Heart right ventricle (tissue), 16 donors: ENCODE measurements at regions not wholly inside any gene's neighbourhood (a gene's known extent, or its start where the extent isn't known, plus 50 kb on each side); places are given as distances from the start of the nearest gene placed in this dataset.

Experiments used
- ATAC-seq, 8 donors: fragments of 200-7000 bp; cut with Tn5 transposase; one replicate each; pipeline ENCODE4 v1.9.1; 2020; ENCODE audit warnings: mild to moderate bottlenecking in 8 of 8, moderate library complexity in 8 of 8, moderate number of reproducible peaks in 1 of 8
- DNase-seq, 2 donors: peaks; one replicate each; pipeline ENCODE4 v3.0.0-alpha.2; 2020
- H3K27ac ChIP-seq, 10 donors: fragments of 200-600 bp; sonication (generic) in 2 of 10; one replicate each; pipeline versions ENCODE4 v1.5.0 to v1.8.0; 2020 to 2022; ENCODE audit warnings: mild to moderate bottlenecking in 3 of 10
- H3K27me3 ChIP-seq, 7 donors: fragments of 200-600 bp; one replicate each; pipeline ENCODE4 v1.8.0; 2021 to 2022; ENCODE audit warnings: mild to moderate bottlenecking in 2 of 7
- H3K36me3 ChIP-seq, 9 donors: fragments of 200-600 bp; sonication (generic) in 1 of 9; one replicate each; pipeline versions ENCODE4 v1.5.0 to v1.8.0; 2020 to 2022; ENCODE audit warnings: mild to moderate bottlenecking in 2 of 9
- H3K4me1 ChIP-seq, 9 donors: fragments of 200-600 bp; sonication (generic) in 1 of 9; one replicate each; pipeline versions ENCODE4 v1.5.0 to v1.8.0; 2020 to 2022; ENCODE audit warnings: mild to moderate bottlenecking in 4 of 9
- H3K4me3 ChIP-seq, 10 donors: fragments of 200-600 bp; sonication (generic) in 2 of 10; one replicate each; pipeline versions ENCODE4 v1.5.0 to v1.8.0; 2020 to 2022; ENCODE audit warnings: mild to moderate bottlenecking in 7 of 10, moderate library complexity in 2 of 10
- H3K9me3 ChIP-seq, 11 donors: fragments of 200-600 bp in 10 of 11; sonication (generic) in 2 of 11; one replicate each; pipeline versions ENCODE4 v1.5.0 to v1.8.0; 2013 to 2022; ENCODE audit warnings: mild to moderate bottlenecking in 2 of 11, control low read depth in 1 of 11, moderate library complexity in 1 of 11
- CTCF ChIP-seq, 9 donors: fragments of 200-600 bp; sonication (generic) in 2 of 9; IDR thresholded peaks; one replicate each; pipeline versions ENCODE4 v1.5.0 to v1.8.0; 2021 to 2022; ENCODE audit warnings: antibody characterized with exemption in 9 of 9, mild to moderate bottlenecking in 5 of 9, moderate library complexity in 1 of 9
- WGBS, 2 donors: extraction: QIAGEN DNeasy Blood & Tissue Kit; methylation state at CpG; one replicate each; pipeline ENCODE4 v1.1.7; 2013; ENCODE audit warnings: inconsistent platforms in 1 of 2; 5-methylcytosine and 5-hydroxymethylcytosine counted together
- intact Hi-C, 10 donors: fragments of 100-400 bp; cut with DNase I; formaldehyde crosslinking; loops; one replicate each; pipeline versions ENCODE4 v1.11.1 to v1.14.2; 2022
- donor health status: Arrhythmogenic right ventricular cardiomyopathy.
- donor health status: ischemic (EF 13 %, LVEDD 7.1; RV severe dilation, severe dysfunction).
- donor health status: healthy with polysubstance abuse.
- donor health status: DM: no; HTN: yes; CAD: no.
- donor health status: DM: no; HTN: no; CAD: no.
- donor health status: ischemic (EF 25% LVEDD 6.9; RV normal size, moderate dysfunction).
- donor health status: ischemic (EF 25% LVEDD 5.7; RV mildly dilated, moderate dysfunction).
- donor health status: healthy.
- donor health status: DM: yes; HTN: yes; CAD: no.
- donor health status: Ischemic cardiomyopathy.
- donor health status: ischemic (EF 35%, LVEDD 5.7; RV mildly dilated, moderate dysfunction).
- donor health status: nonischemic (EF 11% LVEDD 7.7; RV severe dilation, severe dysfunction).
- donor health status: DM: yes; HTN: yes; CAD: no.
- donor health status: PGD.
- donor health status: ischemic (EF 29% LVEDD 5.4; RV normal size, mild dysfunction).
- donor health status: nonischemic (EF 23%, LVEDD 6.1; RV moderate dilation, normal function).

- Histone ChIP-seq H3K4me3 (no peak overlapping the region), H3K36me3 (no peaks in the 10 kb centered on the region), H3K9me3 (peaks cover 0 to 13% (median 0%) of the 10 kb centered on the region in 11 donors), H3K4me1 (no peaks in the 10 kb centered on the region), H3K27me3 (no peaks in the 10 kb centered on the region), H3K27ac (no peak overlapping the region)
- no peak for TF ChIP-seq CTCF (IDR thresholded peaks at IDR 0.05)
- intact Hi-C loops, result no loop called here
- no peak for DNase-seq
- no peak for ATAC-seq
- 91 to 96% methylated on average over 1 of the region's 1 CpG for WGBS, 2 donors
These were observed 1224.6 kb upstream of the LRRTM3 start for GRCh38 chr10:65701168-65701776.

- DNase-seq, result no peak
- WGBS, 2 donors, result 28 to 35% methylated on average over 1 of the region's 1 CpG
- intact Hi-C loops, result no loop called here
- ATAC-seq, result no peak
- Histone ChIP-seq H3K36me3 (no peaks in the 10 kb centered on the region), H3K9me3 (peaks cover 0 to under 1% (median 0%) of the 10 kb centered on the region in 11 donors), H3K4me1 (no peaks in the 10 kb centered on the region), H3K27ac (no peak overlapping the region), H3K27me3 (no peaks in the 10 kb centered on the region), H3K4me3 (no peak overlapping the region)
- TF ChIP-seq CTCF (IDR thresholded peaks at IDR 0.05), result no peak
These were observed 1217.8 kb upstream of the LRRTM3 start for GRCh38 chr10:65708057-65708456.

- H3K36me3 ChIP-seq, result no peaks in the 10 kb centered on the region
- DNase-seq (no peak), ATAC-seq (no peak)
- H3K27me3 ChIP-seq, result no peaks in the 10 kb centered on the region
- no peak overlapping the region for H3K4me3 ChIP-seq
- 82 to 84% methylated on average over 3 of the region's 3 CpGs for WGBS, 2 donors
- no peaks in the 10 kb centered on the region for H3K4me1 ChIP-seq
- no peaks in the 10 kb centered on the region for H3K9me3 ChIP-seq
- no peak for TF ChIP-seq CTCF (IDR thresholded peaks at IDR 0.05)
- no peak overlapping the region for H3K27ac ChIP-seq
- intact Hi-C loops, result no loop called here
These were observed 1215.5 kb upstream of the LRRTM3 start for GRCh38 chr10:65710306-65710705.

DNA sequence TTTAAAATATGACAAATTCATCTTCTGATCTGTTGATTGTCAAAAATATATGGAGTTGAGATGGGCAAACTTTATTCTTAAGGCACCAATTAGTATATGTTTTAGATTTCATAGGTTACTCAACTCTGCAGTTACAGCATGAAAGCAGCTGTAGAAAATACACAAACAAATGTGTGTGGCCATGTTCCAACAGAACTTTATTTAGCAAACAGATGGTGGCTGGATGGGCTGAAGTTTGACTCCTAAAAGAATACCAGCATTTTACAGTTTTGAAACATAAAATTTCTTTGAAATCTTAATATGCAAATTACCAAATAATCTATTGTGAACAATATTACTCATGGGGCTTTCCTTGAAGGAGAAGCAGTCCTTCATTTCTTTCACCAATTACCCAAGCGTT is 1206.0 kb upstream of the LRRTM3 start:
- Histone ChIP-seq H3K27me3 (no peaks in the 10 kb centered on the region), H3K4me1 (no peaks in the 10 kb centered on the region), H3K9me3 (no peaks in the 10 kb centered on the region), H3K27ac (no peak overlapping the region), H3K36me3 (no peaks in the 10 kb centered on the region), H3K4me3 (no peak overlapping the region)
- WGBS, 2 donors, result 47 to 68% methylated on average over 1 of the region's 1 CpG
- DNase-seq (no peak), ATAC-seq (no peak)
- no peak for TF ChIP-seq CTCF (IDR thresholded peaks at IDR 0.05)
- intact Hi-C loops, result no loop called here
